GM13976 (cell line): ENCODE measurements at regions not wholly inside any gene's neighbourhood (a gene's known extent, or its start where the extent isn't known, plus 50 kb on each side); places are given as distances from the start of the nearest gene placed in this dataset.

ENCODE experiments used
- DNase-seq: peaks from one replicate; pipeline ENCODE4 v3.0.0; 2012; ENCODE audit warnings: low spot score
- CTCF ChIP-seq: IDR thresholded peaks from 2 replicates; pipeline ENCODE4 v1.5.1; 2012; ENCODE audit warnings: borderline replicate concordance, mild to moderate bottlenecking; ENCODE audit not compliant: insufficient read depth; ENCODE audit errors: extremely low read depth, missing control alignments, control extremely low read depth
- in situ Hi-C: fragments of 300-500 bp; cut with MboI; formaldehyde crosslinking; loops from one replicate; pipeline ENCODE4 v1.12.0; 2022; ENCODE audit warnings: low sequenced_read_pairs, mixed read lengths, inconsistent platforms; ENCODE audit not compliant: unreplicated experiment

GRCh38 chr6:134466771-134467525 is 149.0 kb upstream of the SGK1 start:
- in situ Hi-C loops: no loop called here
- no peak for TF ChIP-seq CTCF
- no peak for DNase-seq

GRCh38 chr6:134464690-134465411 is 146.9 kb upstream of the SGK1 start:
- peak; percentile 48 for DNase-seq
- no peak for TF ChIP-seq CTCF
- in situ Hi-C loops: no loop called here

- in situ Hi-C loops: no loop called here
- DNase-seq: no peak
- no peak for TF ChIP-seq CTCF
Measured at GRCh38 chr6:134458857-134459657, 141.1 kb upstream of the SGK1 start.

- in situ Hi-C loops: no loop called here
- no peak for DNase-seq
- no peak for TF ChIP-seq CTCF
Measured at GRCh38 chr6:134457941-134458340, 140.0 kb upstream of the SGK1 start.

GRCh38 chr6:134456226-134456625 is 138.3 kb upstream of the SGK1 start:
- DNase-seq: no peak
- in situ Hi-C loops: no loop called here
- no peak for TF ChIP-seq CTCF

- in situ Hi-C loops: no loop called here
- no peak for DNase-seq
- no peak for TF ChIP-seq CTCF
Measured at GRCh38 chr6:134455319-134455718, 137.4 kb upstream of the SGK1 start.
